ENCODE measurements at regions not wholly inside any gene's neighbourhood (a gene's known extent, or its start where the extent isn't known, plus 50 kb on each side); places are given as distances from the start of the nearest gene placed in this dataset.

DNA sequence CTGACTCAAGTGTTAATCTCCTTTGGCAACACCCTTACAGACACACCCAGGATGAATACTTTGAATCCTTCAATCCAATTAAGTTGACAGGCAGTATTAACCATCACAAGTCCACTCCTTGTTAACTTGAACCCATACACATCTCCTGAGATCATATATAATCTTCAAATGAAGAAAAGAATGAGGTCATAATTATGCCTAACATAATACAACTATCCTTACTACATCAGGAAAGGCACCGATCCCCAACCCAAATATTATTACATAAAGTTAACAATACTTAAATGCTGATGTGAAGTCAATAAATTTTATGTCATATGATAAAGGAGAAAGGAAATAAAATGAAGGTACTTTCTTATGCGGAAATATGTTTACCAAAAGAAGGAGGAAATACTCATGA, 649.9 kb downstream of the KCNJ2 start:
- Histone ChIP-seq H3K27me3 (ENCODE audit: control insufficient read depth, insufficient read depth, low read length, poor library complexity, severe bottlenecking) (no peaks in the 10 kb centered on the region), H3K4me1 (ENCODE audit: control insufficient read depth, insufficient read depth, low read length) (no peaks in the 10 kb centered on the region), H3K4me3 (ENCODE audit: insufficient read depth, low read depth, low read length) (no peak overlapping the region), H3K9me3 (ENCODE audit: control insufficient read depth, low read length) (no peaks in the 10 kb centered on the region), H3K27ac (ENCODE audit: insufficient read depth, low read depth, low read length, poor library complexity, severe bottlenecking) (no peak overlapping the region), H3K36me3 (ENCODE audit: control insufficient read depth, insufficient read depth, low read length) (no peaks in the 10 kb centered on the region)
- 82 to 95% methylated on average over 1 of the region's 2 CpGs for WGBS, 2 experiments

DNA sequence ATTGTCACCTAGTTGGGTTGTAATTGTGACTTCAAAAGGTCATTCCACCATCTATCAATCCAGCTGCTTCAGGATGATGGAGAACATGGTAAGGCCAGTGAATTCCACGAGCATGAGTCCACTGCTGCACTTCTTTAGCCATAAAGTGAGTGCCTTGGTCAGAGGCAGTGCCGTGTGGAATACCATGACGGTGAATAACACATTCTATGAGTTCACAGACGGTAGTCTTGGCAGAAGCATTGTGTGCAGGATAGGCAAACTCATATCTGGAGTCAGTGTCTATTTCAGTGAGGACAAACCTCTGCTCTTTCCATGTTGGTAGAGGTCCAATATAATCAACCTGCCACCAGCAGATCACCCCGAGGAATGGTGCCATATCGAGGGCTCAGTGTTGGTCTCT, 650.9 kb downstream of the KCNJ2 start:
- H3K9me3 ChIP-seq (ENCODE audit: control insufficient read depth, low read length) = no peaks in the 10 kb centered on the region
- no peaks in the 10 kb centered on the region for H3K4me1 ChIP-seq (ENCODE audit: control insufficient read depth, insufficient read depth, low read length)
- H3K27me3 ChIP-seq (ENCODE audit: control insufficient read depth, insufficient read depth, low read length, poor library complexity, severe bottlenecking) = no peaks in the 10 kb centered on the region
- no peaks in the 10 kb centered on the region for H3K36me3 ChIP-seq (ENCODE audit: control insufficient read depth, insufficient read depth, low read length)
- 93% methylated on average over 6 of the region's 6 CpGs for WGBS, 2 experiments
- H3K4me3 ChIP-seq (ENCODE audit: insufficient read depth, low read depth, low read length) = no peak overlapping the region
- H3K27ac ChIP-seq (ENCODE audit: insufficient read depth, low read depth, low read length, poor library complexity, severe bottlenecking) = no peak overlapping the region

GRCh38 chr17:70825321-70826125, 656.2 kb downstream of the KCNJ2 start:
- H3K27ac ChIP-seq (ENCODE audit: insufficient read depth, low read depth, low read length, poor library complexity, severe bottlenecking) = no peak overlapping the region
- H3K9me3 ChIP-seq (ENCODE audit: control insufficient read depth, low read length) = no peaks in the 10 kb centered on the region
- H3K4me3 ChIP-seq (ENCODE audit: insufficient read depth, low read depth, low read length) = no peak overlapping the region
- no peaks in the 10 kb centered on the region for H3K27me3 ChIP-seq (ENCODE audit: control insufficient read depth, insufficient read depth, low read length, poor library complexity, severe bottlenecking)
- H3K36me3 ChIP-seq (ENCODE audit: control insufficient read depth, insufficient read depth, low read length) = no peaks in the 10 kb centered on the region
- 92 to 98% methylated on average over 2 of the region's 2 CpGs for WGBS, 2 experiments
- H3K4me1 ChIP-seq (ENCODE audit: control insufficient read depth, insufficient read depth, low read length) = no peaks in the 10 kb centered on the region

- Histone ChIP-seq H3K27ac (ENCODE audit: insufficient read depth, low read depth, low read length, poor library complexity, severe bottlenecking) (no peak overlapping the region), H3K9me3 (ENCODE audit: control insufficient read depth, low read length) (no peaks in the 10 kb centered on the region), H3K36me3 (ENCODE audit: control insufficient read depth, insufficient read depth, low read length) (no peaks in the 10 kb centered on the region), H3K4me3 (ENCODE audit: insufficient read depth, low read depth, low read length) (no peak overlapping the region), H3K27me3 (ENCODE audit: control insufficient read depth, insufficient read depth, low read length, poor library complexity, severe bottlenecking) (no peaks in the 10 kb centered on the region), H3K4me1 (ENCODE audit: control insufficient read depth, insufficient read depth, low read length) (no peaks in the 10 kb centered on the region)
Observed at GRCh38 chr17:70829876-70830275, 660.5 kb downstream of the KCNJ2 start.

- no peak overlapping the region for H3K4me3 ChIP-seq (ENCODE audit: insufficient read depth, low read depth, low read length)
- no peaks in the 10 kb centered on the region for H3K27me3 ChIP-seq (ENCODE audit: control insufficient read depth, insufficient read depth, low read length, poor library complexity, severe bottlenecking)
- H3K36me3 ChIP-seq (ENCODE audit: control insufficient read depth, insufficient read depth, low read length) = no peaks in the 10 kb centered on the region
- H3K27ac ChIP-seq (ENCODE audit: insufficient read depth, low read depth, low read length, poor library complexity, severe bottlenecking) = no peak overlapping the region
- WGBS, 2 experiments = 60% methylated on average over 2 of the region's 3 CpGs; no CpG with 5 or more reads in 1 of the 2 experiments
- H3K9me3 ChIP-seq (ENCODE audit: control insufficient read depth, low read length) = no peaks in the 10 kb centered on the region
- no peaks in the 10 kb centered on the region for H3K4me1 ChIP-seq (ENCODE audit: control insufficient read depth, insufficient read depth, low read length)
Observed at GRCh38 chr17:70834039-70834438, 664.7 kb downstream of the KCNJ2 start.

DNA sequence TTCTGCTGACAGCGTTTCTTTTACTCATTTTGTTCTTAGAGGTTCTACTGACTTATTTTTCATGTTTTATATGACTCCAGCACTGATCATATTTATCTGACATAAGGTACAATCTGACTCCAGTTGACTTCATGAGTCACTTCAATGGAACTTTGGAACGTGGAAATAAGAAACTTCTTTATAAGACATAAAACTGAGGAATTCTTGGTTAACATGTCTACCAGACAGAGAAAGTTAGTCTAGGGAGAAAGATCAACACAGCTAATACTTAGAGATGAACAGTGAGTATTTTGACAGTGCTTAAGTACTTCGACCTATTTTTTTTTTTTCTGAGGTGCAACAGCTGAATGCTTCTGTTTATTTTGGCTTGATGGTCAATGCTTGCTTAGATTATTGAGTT, 679.5 kb downstream of the KCNJ2 start:
- Histone ChIP-seq H3K9me3 (ENCODE audit: control insufficient read depth, low read length) (no peaks in the 10 kb centered on the region), H3K27ac (ENCODE audit: insufficient read depth, low read depth, low read length, poor library complexity, severe bottlenecking) (no peak overlapping the region), H3K36me3 (ENCODE audit: control insufficient read depth, insufficient read depth, low read length) (no peaks in the 10 kb centered on the region), H3K4me3 (ENCODE audit: insufficient read depth, low read depth, low read length) (no peak overlapping the region), H3K4me1 (ENCODE audit: control insufficient read depth, insufficient read depth, low read length) (no peaks in the 10 kb centered on the region), H3K27me3 (ENCODE audit: control insufficient read depth, insufficient read depth, low read length, poor library complexity, severe bottlenecking) (no peaks in the 10 kb centered on the region)
- 96 to 100% methylated on average over 3 of the region's 3 CpGs for WGBS, 2 experiments

- H3K4me1 ChIP-seq (ENCODE audit: control insufficient read depth, insufficient read depth, low read length) = no peaks in the 10 kb centered on the region
- 86 to 91% methylated on average over 8 of the region's 8 CpGs for WGBS, 2 experiments
- no peaks in the 10 kb centered on the region for H3K36me3 ChIP-seq (ENCODE audit: control insufficient read depth, insufficient read depth, low read length)
- H3K9me3 ChIP-seq (ENCODE audit: control insufficient read depth, low read length) = no peaks in the 10 kb centered on the region
- no peak overlapping the region for H3K27ac ChIP-seq (ENCODE audit: insufficient read depth, low read depth, low read length, poor library complexity, severe bottlenecking)
- no peaks in the 10 kb centered on the region for H3K27me3 ChIP-seq (ENCODE audit: control insufficient read depth, insufficient read depth, low read length, poor library complexity, severe bottlenecking)
- no peak overlapping the region for H3K4me3 ChIP-seq (ENCODE audit: insufficient read depth, low read depth, low read length)
Observed at GRCh38 chr17:70855401-70856054, 686.2 kb downstream of the KCNJ2 start.

DNA sequence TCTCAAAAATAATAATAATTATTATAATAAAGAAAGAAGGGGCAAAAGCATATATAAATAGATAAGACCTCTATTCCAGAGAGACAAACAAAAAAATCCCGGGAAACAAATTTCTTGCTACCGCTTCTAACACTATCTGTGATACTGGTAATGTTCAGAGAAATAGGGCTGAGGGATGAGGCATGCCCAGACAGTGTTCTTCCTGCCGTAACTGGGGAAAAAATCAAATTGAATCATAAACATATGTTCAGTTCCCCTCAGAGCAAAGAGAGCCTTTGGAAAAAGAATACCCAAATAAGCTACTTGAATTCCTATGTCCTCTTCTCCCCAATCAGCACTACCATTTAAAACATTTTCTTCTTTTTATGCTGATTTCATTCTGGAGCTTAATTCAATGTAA, 688.0 kb downstream of the KCNJ2 start:
- Histone ChIP-seq H3K4me1 (ENCODE audit: control insufficient read depth, insufficient read depth, low read length) (no peaks in the 10 kb centered on the region), H3K27ac (ENCODE audit: insufficient read depth, low read depth, low read length, poor library complexity, severe bottlenecking) (no peak overlapping the region), H3K27me3 (ENCODE audit: control insufficient read depth, insufficient read depth, low read length, poor library complexity, severe bottlenecking) (no peaks in the 10 kb centered on the region), H3K4me3 (ENCODE audit: insufficient read depth, low read depth, low read length) (no peak overlapping the region), H3K9me3 (ENCODE audit: control insufficient read depth, low read length) (no peaks in the 10 kb centered on the region), H3K36me3 (ENCODE audit: control insufficient read depth, insufficient read depth, low read length) (no peaks in the 10 kb centered on the region)
- 92 to 97% methylated on average over 3 of the region's 3 CpGs for WGBS, 2 experiments

GRCh38 chr17:70859829-70860228, 690.5 kb downstream of the KCNJ2 start:
- no peaks in the 10 kb centered on the region for H3K9me3 ChIP-seq (ENCODE audit: control insufficient read depth, low read length)
- no peak overlapping the region for H3K27ac ChIP-seq (ENCODE audit: insufficient read depth, low read depth, low read length, poor library complexity, severe bottlenecking)
- no peaks in the 10 kb centered on the region for H3K4me1 ChIP-seq (ENCODE audit: control insufficient read depth, insufficient read depth, low read length)
- WGBS, 2 experiments = 100% methylated on average over 1 of the region's 1 CpG
- no peaks in the 10 kb centered on the region for H3K36me3 ChIP-seq (ENCODE audit: control insufficient read depth, insufficient read depth, low read length)
- no peaks in the 10 kb centered on the region for H3K27me3 ChIP-seq (ENCODE audit: control insufficient read depth, insufficient read depth, low read length, poor library complexity, severe bottlenecking)
- H3K4me3 ChIP-seq (ENCODE audit: insufficient read depth, low read depth, low read length) = no peak overlapping the region

DNA sequence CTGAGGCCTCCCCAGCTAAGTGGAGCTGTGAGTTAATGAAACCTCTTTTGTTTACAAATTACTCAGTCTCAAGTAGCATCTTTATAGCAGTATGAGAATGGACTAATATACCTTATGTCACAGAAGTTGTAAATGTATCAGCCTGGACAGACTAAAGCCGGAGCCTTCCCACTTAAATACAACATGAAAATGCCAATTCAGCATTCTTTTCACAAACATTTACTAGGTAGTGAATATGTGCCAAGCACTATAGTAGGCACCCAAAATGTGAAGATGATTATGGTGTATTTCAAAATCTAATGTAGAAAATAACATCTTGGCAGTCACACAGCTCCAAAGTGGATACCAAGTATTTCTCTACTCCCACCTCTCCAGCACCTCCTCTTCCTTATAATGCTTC, 693.0 kb downstream of the KCNJ2 start:
- Histone ChIP-seq H3K36me3 (ENCODE audit: control insufficient read depth, insufficient read depth, low read length) (no peaks in the 10 kb centered on the region), H3K4me3 (ENCODE audit: insufficient read depth, low read depth, low read length) (no peak overlapping the region), H3K27ac (ENCODE audit: insufficient read depth, low read depth, low read length, poor library complexity, severe bottlenecking) (no peak overlapping the region), H3K9me3 (ENCODE audit: control insufficient read depth, low read length) (no peaks in the 10 kb centered on the region), H3K4me1 (ENCODE audit: control insufficient read depth, insufficient read depth, low read length) (no peaks in the 10 kb centered on the region), H3K27me3 (ENCODE audit: control insufficient read depth, insufficient read depth, low read length, poor library complexity, severe bottlenecking) (no peaks in the 10 kb centered on the region)
- WGBS, 2 experiments = 100% methylated on average over 1 of the region's 1 CpG; no CpG with 5 or more reads in 1 of the 2 experiments

All from ectodermal cell (in vitro differentiated cells).